Activated CD4-positive, alpha-beta T cell treated with anti-CD3 and anti-CD28 coated beads for 48 hours (primary cell): ENCODE measurements at regions not wholly inside any gene's neighbourhood (a gene's known extent, or its start where the extent isn't known, plus 50 kb on each side); places are given as distances from the start of the nearest gene placed in this dataset.
A peak's percentile ranks its signal among the peaks of the same experiment; 100 is the strongest.
"Not testable (repeated sequence)": the region's sequence is repeated elsewhere in the genome, so short reads cannot be mapped to it uniquely, and the experiment has no call there.

Experiments used
- DNase-seq: peaks from one replicate; pipeline ENCODE4 v3.0.0-alpha.2; 2020

- no peak for DNase-seq
Measured at GRCh38 chr1:208979776-208980175, 603.7 kb upstream of the CAMK1G start.

DNA sequence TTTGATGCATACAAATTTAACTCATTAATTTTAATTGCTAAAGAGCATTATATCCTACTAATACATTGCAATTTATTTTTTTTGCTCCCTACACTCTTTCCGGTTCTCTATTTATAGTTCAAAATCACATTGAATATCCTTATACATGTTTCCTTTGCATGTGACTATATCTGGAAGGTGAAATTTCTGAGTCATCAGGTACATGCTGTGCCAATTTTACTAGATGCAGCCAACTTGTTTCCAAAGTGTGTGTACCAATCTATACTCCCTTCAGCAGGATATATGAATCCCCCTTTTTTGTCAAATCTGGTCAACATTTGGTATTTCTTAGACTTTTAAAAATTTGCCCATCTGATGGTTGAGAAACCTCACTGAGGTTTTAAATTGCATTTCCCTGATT lies 602.9 kb upstream of the CAMK1G start:
- DNase-seq, result no peak

DNA sequence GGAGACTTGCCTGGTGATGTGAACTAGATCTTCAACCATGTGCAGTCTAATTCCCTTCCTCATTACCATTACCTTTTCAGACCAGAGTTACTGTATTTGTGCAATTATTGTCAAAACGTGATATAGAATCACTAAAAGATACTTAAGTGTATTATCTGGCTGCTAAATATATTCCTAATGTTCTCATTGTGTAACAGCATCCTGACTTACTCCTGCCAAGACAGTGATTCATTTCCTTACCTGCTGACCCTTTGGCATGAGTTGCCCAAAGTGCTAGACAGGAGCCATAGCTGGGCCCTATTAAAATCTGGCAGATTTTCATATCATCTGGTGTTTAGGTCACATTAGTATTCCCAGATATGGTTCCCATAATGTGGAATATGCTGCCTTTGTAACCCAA lies 598.3 kb upstream of the CAMK1G start:
- DNase-seq, result no peak

DNA sequence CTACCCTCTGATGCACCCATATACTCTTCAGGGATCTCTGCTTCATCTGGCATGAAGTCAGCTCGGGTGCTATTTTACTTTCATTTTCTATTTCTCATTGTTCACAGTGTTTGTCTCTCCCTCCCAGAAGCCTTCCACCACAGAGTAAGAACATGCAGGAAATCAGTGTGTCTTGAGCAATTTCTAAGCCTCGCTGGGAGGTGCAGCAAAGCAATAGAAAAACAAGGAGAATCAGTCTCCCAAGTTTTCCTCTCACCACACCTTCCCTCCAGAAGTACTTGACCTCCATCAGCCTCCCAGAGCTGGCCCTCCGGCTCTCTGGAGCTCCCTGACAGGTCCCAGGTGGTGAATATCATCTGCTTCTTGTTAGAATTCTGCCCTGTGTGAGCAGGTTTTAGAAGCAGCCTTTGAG lies 594.7 kb upstream of the CAMK1G start:
- DNase-seq, result peak; percentile 3

- no peak for DNase-seq
Measured at GRCh38 chr1:208990456-208990855, 593.1 kb upstream of the CAMK1G start.

DNA sequence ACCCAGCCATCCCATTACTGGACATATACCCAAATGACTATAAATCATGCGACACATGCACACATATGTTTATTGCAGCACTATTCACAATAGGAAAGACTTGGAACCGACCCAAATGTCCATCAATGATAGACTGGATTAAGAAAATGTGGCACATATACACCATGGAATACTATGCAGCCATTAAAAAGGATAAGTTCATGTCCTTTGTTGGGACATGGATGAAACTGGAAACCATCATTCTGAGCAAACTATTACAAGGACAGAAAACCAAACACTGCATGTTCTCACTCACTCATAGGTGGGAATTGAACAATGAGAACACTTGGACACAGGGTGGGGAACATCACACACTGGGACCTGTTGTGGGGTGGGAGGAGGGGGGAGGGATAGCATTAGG lies 586.5 kb upstream of the CAMK1G start:
- DNase-seq, result not testable (repeated sequence)

DNA sequence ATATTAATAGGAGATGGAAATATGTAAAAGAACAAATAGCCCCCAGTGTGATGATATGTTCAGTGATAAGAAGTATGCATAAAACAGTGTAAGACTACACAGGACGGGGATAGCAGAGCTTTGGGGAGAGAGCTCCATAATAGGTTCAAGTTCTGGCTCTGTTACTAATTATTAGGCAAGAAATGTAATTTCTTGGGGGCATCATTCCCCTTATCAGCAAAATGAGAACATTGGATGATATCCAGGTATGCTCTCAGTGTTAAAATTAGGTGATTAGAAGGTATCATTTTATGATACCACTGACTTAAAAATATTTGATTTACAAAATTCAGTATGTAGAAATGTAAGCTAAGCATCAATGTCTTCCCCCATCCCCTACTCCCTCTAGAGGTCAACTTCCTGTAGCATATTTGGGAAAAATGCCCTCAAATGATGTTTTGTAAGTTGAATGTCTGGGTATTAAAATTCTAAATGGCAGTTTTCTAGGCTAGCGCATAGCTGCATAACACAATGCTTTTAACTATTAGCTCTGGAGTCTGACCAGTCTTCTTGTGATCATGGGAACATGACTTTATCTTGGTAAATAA lies 585.7 kb upstream of the CAMK1G start:
- no peak for DNase-seq

- no peak for DNase-seq
Measured at GRCh38 chr1:209008586-209008985, 574.9 kb upstream of the CAMK1G start.

GRCh38 chr1:209010475-209011230 lies 572.9 kb upstream of the CAMK1G start:
- no peak for DNase-seq

GRCh38 chr1:209012443-209013196 lies 570.9 kb upstream of the CAMK1G start:
- no peak for DNase-seq

DNA sequence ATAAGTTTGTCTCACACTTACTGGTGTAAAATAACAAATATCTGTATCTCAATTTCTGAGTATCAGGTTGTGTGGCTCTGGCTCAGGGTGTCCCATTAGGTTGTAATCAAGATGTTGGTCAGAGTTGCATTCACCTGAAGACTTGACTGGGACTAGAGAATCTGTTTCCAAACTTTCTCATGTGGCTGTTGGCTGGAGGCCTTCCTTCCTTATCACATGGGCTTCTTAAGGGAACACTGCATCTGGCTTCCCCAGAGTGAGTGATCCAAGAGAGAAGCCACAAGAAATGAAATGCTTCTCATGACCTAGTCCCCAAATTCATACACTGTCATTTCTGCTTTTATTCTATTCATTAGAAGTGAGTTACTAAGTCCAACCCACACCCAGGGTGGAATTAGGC lies 568.4 kb upstream of the CAMK1G start:
- no peak for DNase-seq

DNA sequence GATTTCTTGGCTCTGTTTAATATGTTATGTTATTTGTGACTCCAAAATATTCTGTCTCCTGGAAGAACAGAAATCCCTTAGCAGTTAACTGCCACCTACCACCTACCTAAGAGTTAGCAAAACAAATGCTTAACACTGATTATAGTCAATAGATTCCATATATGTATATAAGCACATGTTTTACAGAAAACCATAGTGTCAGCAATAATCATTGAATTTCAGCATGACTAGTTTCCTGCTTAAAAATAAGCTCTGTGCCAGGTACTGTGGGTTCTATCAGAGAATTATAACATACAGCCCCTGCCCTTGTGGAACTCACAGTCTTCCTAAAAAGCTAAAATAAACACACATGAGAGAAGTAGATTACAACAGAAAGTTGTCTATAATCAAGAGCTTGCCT lies 561.9 kb upstream of the CAMK1G start:
- no peak for DNase-seq

DNA sequence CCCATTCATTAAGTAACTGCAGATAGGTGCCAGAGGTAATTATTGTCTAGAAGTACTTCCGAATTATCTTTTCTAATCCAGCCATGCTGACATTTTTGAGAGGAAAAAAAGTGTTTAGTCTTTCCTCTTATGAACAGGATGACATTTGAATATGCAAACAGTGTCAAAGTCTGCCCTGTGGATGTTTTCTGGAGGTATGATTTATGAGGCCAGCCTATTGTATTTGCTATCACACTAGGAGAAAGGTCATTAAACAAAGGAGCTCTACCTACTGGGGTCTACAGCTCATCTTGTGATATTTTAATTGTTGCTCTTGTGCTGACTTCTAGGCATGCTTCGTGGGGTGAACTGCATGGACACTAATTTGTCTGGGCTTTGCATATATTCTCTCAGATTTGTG lies 559.7 kb upstream of the CAMK1G start:
- no peak for DNase-seq

DNA sequence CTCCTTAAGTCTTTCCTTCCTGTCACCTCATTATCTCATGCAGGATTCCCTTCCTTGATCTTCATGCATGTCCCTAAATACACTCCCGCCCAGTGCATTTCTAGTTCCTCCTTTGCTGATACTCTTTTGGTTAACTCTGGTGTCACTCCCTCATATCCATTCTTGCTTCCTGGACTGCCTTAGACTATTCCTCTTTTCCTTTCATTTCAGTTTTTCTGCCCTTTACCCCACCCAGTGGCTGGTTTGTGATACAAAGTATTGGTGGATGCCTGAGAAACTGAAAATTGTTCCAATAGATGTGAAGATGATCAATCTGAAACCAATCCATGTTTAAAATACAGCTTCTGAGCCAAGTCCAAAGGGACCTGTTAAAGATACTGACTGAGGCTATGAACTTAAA lies 553.8 kb upstream of the CAMK1G start:
- DNase-seq, result no peak

GRCh38 chr1:209030454-209031167 lies 552.9 kb upstream of the CAMK1G start:
- no peak for DNase-seq

- DNase-seq, result no peak
Measured at GRCh38 chr1:209037064-209037463, 546.5 kb upstream of the CAMK1G start.

GRCh38 chr1:209038316-209038715 lies 545.2 kb upstream of the CAMK1G start:
- DNase-seq, result no peak

DNA sequence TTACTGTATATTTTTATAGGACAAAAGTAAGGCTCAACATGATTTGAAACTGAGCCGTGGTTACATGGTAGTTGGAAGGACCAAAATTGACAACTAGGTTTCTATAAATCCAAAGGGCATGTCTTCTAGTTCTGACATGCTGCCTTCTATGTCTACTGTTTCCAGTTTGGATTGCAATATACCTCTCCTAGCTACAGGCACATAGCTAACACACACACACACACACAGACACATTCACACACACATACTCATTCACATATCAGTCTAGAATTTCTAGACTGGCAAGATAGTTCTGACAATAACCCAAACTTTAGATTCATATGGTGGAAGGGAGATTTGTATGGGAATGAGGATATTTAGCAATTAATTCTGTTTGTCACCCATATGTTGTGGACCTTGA lies 544.8 kb upstream of the CAMK1G start:
- DNase-seq, result no peak

DNA sequence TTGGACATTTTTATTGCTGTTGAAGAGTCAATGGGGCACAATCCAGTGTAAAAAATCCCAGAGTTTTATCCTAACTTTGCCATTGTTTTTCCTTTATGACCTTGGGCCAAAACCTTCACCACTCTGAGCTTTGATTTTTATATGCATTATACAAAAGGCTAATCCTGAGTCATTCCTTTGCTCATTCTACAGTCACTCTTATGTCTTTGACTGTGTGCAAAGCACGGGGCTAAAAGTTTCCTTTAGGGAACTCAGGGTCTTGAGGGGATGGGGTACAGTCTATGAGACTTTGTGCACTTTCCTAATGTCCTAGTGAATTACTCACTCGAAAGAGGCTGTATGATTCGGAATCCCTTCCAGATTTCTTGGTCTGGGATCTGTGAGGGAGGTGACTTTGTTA lies 543.2 kb upstream of the CAMK1G start:
- DNase-seq, result no peak

GRCh38 chr1:209041927-209042326 lies 541.6 kb upstream of the CAMK1G start:
- DNase-seq, result no peak

- no peak for DNase-seq
Measured at GRCh38 chr1:209042413-209042812, 541.1 kb upstream of the CAMK1G start.

DNA sequence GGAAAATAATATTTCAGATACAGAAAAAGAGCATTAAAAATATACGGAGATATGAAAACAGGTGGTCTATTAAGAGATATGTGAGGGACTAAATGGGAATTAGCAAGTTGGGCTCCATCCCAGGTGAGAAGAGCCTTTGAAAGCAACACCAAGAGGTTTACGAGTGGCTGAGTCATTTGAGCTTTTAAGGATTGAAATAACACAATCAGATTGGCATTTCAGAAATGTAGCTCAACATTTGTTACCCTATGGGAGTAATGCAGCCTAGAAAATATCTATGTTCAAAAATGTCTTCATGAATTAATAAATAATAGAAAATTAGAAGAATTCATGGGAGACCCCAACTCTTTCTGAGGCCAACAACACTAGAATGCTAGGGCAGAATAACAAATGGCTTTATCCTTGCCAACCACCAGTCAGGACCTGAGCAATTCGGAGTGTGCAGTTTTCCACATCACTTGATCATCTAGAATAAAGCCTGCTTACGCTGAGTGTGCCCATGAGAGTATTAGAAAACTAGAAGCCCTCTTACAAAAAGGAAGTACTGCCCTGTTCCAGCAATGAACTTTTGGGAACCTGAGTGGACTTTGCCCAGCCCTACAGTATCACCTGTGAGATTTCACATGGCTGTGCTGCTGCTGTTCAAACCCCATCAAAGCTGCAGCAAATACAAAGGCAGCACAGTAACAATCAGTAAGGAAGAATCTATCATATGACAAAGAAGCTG lies 538.0 kb upstream of the CAMK1G start:
- no peak for DNase-seq

DNA sequence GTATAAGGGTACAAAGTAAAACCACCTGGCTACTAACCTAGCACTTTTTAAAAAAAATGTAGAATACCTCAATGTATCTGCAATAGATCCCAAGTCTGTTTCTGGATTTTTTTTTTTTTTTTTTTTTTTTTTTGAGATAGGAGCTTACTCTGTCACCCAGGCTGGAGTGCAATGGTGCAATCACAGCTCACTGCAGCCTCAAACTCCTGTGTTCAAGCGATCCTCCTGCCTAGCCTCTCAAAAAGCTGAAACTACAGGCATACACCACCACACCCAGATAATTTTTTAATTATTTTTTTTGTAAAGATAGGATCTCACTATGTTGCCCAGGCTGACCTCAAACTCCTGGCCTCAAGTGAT lies 537.5 kb upstream of the CAMK1G start:
- no peak for DNase-seq
